ENCODE measurements at regions not wholly inside any gene's neighbourhood (a gene's known extent, or its start where the extent isn't known, plus 50 kb on each side); places are given as distances from the start of the nearest gene placed in this dataset.

DNA sequence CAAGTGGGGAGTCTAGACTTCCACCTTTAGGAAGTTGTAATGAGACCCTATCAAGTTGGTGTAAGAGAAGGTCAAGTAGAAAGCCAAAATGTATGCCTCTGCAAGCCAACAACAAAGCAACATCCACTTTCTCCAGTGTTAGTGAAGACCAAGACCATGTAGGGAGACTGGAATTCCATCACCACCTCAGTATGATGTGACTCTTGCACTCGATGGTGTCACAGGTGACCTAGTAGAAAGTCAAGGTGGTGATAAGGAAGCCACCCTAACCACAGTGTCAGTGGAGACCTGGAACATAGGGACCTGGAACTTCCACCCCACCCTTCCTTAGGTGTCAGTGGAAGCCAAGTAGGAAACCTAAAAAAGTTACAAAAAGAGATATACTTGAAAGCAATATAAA is 278.1 kb upstream of the KCNMB2 start:
- DNase-seq (ENCODE audit: low read depth in 1 of 2, low spot score in 1 of 2) = no peak

DNA sequence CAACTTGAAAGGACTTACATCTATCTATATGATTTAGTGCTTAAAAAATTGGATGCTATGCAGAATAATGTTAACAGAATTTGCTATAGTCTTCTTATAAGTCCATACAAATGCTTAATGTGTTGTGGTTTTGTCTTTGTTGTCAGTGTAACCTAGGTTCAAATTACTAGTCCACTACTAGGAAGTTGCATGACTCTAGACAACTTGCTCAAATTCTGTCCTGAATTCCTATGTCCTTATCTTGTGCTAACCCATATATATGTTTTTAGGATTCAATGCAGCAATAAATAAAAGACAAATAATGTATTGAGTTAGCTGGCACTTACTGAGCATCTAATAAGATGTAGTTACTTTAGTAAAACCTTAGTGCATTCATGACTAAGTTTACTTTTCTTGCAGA is 276.5 kb upstream of the KCNMB2 start:
- no peak for DNase-seq (ENCODE audit: low read depth in 1 of 2, low spot score in 1 of 2)

DNA sequence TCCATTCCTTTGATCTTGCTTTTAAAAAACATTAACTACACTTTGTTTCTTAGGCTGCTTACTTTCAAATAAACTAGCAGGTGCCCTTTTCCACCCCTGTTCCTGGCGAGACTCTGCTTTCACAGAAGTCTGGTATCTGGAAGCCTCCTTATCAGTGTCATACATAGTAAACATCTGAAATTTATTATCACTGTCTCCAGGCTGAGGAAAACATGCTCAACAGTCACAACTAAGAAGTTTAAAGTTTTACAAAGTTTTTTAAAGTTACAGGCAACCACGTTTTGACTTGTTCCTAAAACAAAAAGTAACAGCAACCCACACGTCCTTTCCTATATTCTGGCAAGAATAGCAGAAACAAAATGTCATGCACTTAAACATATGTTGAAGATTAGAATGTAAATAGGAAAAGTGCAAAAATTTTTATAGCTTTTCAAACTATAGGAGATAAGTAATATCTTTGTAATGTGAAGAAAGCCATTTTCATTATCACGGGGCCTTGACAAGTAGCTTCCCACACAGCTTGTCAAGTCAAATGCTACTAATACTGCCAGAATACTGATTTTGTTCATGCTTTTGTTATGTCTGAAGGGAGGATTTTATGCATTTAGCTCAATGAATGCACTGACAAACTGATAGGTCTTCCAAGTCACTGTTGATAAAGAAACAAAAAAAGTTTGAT is 275.2 kb upstream of the KCNMB2 start:
- no peak for DNase-seq (ENCODE audit: low read depth in 1 of 2, low spot score in 1 of 2)

DNA sequence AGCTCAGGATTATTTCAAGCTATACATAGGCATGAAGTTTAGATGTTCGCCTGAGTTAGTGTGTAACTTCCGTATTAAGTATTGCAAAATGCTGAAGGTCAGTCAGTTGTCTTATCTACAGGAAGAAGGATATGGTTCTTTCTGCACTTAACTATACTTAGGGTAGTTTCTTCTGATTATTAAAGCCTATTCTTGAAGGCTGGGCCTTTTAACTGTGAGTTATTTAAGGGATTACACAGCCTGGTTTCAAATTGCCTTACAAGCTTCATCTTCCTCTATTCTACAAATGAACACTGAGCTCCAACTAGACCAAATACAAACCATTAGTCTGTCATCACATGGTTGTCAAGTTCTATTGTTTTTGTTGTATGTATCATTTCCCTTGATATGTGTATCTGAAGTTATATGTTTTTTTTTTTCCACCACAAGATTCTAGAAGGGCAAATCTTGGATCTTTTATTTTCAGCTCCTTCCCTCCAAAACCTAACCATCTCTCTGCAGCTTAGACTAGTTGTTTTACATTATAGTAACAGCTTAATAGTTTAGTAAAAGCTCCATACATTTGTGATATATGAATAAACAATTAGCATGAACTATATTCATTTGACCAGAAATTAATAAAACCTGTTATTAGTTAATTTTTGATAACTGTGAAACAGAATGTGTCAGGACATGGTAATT is 272.9 kb upstream of the KCNMB2 start:
- DNase-seq (ENCODE audit: low read depth in 1 of 2, low spot score in 1 of 2) = no peak

DNA sequence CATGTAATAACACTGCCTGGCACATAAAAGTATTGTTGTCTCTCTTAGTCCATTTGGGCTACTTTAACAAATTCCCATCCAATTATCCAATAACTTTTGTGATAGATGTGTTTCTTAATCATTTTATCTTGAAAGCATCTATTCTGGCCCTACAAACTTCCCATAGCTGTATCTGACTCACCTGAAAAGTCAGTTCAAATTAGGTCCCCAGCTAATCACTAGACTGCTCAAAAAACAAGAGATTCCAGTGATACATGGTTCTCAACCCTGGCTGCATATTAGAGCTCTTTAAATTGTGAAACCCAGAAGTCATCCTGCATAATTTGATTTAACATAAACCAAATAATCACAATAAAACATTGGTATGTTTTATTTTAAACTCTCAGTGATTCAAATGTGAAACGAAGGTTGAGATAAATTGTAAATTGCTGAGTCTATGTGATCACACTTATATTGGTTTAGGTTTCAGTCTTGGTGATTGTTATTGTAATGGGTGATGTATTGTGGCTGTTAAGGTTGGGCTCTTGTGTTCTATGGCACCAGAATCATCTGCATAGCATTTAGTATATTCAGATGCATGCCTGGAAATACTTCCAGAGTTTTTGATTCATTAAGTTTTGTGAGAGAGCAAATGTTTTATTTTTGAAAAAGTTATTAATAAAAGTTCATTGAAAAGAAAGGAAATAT is 268.9 kb upstream of the KCNMB2 start:
- no peak for DNase-seq (ENCODE audit: low read depth in 1 of 2, low spot score in 1 of 2)

DNA sequence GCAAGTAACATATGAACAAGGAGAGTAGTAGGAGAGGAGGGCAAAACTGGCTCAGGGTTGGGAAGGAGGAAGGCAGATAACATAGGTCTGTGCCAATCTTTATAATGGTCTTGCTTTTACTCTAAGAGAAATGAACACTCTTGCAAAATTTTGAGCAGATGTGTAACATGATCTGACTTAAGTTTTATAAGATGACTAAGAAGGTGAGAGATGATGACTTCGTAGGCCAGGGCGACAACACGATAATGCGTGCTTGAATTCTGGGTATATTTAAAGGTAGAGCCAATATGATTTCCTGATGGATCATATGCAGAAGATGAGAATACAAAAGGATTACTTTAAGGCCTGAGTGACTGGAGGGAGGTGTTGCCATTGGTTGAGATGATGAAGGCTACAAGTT is 265.4 kb upstream of the KCNMB2 start:
- DNase-seq (ENCODE audit: low read depth in 1 of 2, low spot score in 1 of 2) = no peak

DNA sequence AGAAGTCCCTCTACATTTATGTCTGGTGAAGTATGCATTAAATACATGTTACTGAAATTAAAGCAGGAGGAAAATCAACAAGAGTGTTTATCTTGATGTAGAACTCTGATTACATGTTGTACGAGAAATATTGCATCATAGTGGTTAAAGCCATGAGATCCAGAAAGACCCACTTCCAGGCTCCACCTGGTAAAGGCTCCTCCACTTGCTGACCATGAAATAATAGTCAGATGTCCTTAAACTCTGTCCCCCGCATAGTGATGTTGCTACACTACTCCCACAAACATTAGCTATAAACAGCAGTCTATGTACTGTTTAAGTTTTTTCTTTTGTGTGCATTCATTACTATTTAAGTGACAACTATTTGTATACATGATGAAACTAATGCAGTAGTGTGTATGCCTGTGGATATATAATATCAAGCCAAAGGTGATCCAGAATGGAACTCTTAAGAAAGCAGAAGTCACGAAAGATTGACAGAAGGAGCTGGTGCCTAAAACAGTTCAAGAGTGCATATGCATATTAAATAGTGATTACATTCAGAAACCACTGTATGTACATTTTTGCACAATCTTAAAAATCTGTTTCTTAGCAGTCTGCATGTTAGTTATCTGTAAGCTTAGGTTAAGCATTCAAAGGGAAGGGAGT is 264.4 kb upstream of the KCNMB2 start:
- DNase-seq (ENCODE audit: low read depth in 1 of 2, low spot score in 1 of 2) = no peak

DNA sequence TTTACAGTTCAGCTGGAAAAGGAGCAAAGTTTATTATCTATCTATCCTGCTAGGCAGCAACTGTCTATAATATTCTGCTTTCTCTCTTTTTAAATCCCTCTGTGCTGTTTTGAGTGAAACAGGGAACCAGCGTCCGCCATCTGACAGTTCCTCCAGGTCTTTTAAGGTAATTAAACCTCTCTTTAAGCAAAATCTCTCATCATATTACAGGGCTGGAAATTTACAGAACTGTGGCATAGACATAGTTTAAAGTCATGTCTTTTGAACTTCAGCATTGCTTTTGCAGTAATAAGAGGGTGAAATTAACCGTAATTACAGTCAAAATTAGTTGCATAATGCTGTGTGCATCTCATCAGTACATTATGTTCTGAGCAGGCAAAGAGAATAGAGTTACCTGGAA is 263.4 kb upstream of the KCNMB2 start:
- no peak for DNase-seq (ENCODE audit: low read depth in 1 of 2, low spot score in 1 of 2)

DNA sequence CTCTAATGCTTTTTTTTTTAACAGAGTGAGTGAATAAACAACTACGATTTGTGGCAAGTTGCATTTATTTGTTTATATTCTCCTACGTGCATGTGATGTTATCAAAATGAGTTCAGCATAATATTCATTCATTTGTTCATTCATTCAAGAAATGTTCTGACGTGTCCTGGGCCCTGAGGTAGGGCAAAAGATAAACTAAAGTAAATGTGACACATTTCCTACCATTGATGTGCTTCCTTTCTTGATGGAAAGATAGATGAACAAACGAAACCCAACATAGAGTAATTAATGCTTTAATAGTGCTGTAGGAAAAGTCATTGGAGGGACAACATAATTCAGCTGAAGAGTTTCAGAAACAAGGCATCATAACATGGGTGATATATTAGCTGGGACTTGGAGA is 261.5 kb upstream of the KCNMB2 start:
- DNase-seq (ENCODE audit: low read depth in 1 of 2, low spot score in 1 of 2) = no peak

DNA sequence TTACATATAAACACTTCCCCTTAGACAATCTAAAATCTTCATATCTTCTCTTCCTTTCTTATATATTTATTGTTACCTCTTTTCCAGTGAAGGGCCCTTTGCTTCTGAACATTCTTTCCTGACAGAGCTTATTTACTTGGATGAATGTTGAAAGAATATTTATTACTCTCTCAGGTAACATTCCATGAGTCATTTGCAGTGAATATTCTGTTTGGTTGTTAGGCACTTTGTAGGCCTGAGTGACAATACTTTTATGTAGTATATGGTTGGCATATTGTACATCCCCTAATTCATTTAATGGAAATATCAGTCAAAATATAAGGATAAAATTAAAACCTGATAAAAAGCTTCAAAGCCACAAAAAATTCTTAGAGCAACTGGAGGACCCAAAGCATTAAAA is 260.9 kb upstream of the KCNMB2 start:
- DNase-seq (ENCODE audit: low read depth in 1 of 2, low spot score in 1 of 2) = no peak

DNA sequence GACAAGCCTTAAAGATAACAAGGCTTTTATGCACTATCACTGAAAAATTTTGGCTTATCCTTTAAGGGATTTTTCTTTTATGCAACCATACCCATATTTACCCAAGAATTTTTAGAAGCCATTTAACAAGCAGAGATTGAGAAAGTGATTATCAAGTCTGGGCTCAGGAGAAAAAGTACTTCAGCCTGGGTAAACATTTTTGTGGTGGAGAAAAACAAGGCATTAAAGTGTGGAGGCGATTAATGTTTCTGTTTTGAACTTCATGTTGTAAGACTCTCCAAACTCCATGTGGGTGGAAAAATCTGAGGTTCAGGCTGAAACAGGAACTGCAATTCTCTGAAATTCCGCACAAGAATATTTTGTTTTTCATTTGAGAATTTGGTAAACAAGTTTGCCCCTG is 260.4 kb upstream of the KCNMB2 start:
- no peak for DNase-seq (ENCODE audit: low read depth in 1 of 2, low spot score in 1 of 2)

DNA sequence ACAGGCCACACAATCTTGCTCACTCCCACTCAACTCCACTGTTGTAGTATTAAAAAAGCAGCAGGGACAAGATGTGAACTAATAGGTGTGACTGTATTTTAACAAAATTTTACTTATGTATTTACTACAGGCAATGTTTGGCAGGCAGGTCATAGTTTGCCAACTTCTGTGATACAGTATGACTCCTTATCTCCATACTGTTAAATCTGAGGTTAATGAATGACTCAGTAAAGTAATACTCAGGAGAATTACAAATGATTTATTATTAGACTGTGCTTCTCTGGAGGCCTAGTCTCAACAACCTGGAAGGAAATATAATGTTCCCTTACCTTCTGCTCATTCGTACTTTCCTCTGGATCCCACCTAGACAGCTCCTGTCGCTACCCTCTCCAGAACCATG is 258.6 kb upstream of the KCNMB2 start:
- DNase-seq (ENCODE audit: low read depth in 1 of 2, low spot score in 1 of 2) = no peak

DNA sequence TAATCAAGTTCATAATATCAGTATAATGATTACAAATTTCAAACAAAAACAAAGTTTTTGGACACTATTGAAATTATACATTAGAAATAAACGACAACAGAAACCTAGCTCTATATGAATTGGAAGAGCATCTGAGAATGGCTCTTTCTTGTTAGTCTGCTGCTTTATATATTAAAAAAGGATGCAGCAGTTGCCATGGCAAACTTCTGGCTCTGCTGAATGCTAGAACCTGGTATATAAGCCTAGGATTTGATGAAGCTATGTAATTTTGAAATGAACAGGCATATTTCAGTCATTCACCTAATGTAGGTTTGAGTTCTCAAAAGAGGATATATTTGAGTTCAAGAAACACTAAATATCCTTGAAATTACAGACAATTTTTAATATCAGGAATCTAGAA is 252.7 kb upstream of the KCNMB2 start:
- no peak for DNase-seq (ENCODE audit: low read depth in 1 of 2, low spot score in 1 of 2)

DNA sequence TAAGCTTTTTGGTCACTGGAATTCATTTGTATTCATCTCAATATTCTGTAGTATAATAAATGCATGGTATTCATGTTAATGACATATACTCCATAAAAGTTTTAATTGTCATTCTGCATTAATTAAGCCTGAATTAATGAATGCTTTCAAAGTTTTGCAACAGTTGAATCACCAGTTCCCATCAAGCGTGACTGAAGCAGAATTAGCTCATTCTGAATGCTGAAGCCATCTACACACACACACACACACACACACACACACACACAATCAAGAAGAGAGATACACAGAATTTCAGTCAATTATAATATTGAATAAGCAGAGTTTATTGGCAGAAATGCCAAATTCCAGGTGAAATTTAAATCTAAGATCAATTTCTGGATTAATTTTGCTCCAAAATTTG is 252.1 kb upstream of the KCNMB2 start:
- DNase-seq (ENCODE audit: low read depth in 1 of 2, low spot score in 1 of 2) = no peak

DNA sequence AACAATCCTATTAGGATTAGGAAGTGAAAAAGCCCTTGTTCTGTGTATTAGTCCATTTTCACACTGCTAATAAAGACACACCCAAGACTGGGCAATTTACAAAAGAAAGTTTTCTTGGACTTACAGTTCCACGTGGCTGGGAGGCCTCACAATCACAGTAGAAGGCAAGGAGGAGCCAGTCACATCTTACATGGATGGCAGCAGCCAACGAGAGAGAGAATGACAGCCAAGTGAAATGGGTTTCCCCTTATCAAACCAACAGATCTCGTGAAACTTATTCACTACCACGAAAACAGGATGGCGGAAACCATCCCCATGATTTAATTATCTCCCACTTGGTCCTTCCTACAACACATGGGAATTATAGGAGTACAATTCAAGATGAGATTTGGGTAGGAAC is 248.2 kb upstream of the KCNMB2 start:
- no peak for DNase-seq (ENCODE audit: low read depth in 1 of 2, low spot score in 1 of 2)

DNA sequence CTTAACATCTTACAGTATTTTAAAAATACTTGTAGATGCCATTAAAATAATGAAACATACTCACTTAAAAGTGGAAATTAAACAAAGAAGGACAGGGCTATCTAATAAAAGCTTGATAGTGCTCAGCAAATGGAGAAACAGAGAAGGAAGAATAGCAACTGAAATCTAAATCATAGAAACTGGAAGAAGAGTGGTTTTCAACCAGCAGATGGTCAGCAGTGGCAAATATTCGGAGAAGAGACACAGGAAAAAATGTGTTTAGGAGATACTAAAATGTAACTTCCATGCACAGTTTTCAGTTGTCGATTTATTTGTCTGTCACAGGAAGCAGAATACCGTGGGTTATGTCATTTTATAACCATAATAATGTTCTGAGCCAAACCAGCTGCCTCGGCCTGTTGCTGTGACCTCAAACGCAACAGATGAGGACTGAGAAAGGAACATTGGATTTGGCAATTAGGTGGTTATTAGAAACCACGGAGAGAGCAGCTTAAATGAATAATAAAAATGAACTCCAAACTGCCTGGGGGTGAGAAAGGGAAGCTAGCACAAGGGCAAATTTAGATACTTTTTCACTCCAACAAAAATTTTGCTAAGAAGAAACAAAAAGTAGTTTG is 246.6 kb upstream of the KCNMB2 start:
- no peak for DNase-seq (ENCODE audit: low read depth in 1 of 2, low spot score in 1 of 2)

DNA sequence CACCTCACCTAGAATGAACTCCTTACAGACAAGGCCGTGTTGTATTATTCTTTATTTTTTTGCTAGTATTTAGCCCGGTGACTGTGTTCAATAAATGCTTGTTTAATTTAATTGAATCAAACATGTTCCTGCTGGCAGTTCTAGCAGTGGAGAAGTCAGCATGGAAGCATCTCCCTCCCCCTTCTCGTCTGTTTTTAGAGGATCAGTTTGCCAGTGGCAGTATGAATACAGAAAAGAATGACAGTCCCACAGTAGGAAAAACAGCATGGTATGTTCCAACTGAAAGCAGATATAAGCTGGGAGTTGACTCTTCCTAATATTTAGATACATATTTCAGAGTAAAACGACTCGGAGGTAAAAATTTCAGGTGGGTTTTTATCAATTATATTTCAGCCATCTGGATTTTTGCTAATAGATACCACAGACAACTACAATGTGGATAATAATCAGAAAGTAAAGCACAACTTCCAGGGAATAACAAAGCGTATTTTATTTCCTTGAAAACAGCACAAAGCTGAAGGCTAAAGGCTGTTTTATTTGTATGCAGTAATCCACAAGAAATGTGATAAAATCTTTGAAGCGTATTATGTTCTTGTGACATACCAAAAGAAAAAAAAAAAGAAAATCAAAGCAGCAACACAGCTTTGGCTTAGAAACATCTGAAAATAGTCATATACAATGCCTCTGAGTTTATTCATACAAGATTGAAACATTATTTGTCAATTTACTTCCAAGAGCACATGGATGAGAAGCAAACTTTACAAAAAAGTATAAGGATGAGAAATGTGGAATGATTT is 244.5 kb upstream of the KCNMB2 start:
- no peak for DNase-seq (ENCODE audit: low read depth in 1 of 2, low spot score in 1 of 2)

DNA sequence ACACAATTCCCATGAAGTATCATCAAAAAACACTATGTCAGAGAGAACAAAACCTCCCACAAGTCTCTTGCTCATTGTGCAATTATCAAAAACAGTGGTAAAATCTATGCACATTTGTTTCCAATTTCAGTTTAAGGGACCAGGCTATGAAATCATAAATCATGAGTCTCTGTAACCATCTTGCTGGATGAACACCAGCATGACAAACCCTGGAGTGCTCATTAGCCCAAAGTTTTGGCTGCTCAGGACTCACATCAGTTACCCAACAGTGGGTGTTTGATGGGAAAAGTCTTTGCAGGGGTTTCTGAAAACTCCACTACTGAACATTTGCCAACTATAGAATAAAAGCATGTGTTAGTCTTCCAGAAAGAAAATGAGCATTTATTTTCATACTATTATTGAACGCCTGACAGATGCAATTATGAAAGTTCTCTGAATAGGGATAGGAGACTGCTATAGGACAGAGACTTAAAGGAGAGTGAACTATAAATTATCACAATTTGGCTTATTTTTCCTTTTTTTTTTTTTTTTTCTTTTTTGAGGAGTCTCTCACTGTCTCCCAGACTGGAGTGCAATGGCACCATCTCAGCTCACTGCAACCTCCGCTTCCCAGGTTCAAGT is 240.8 kb upstream of the KCNMB2 start:
- no peak for DNase-seq (ENCODE audit: low read depth in 1 of 2, low spot score in 1 of 2)

DNA sequence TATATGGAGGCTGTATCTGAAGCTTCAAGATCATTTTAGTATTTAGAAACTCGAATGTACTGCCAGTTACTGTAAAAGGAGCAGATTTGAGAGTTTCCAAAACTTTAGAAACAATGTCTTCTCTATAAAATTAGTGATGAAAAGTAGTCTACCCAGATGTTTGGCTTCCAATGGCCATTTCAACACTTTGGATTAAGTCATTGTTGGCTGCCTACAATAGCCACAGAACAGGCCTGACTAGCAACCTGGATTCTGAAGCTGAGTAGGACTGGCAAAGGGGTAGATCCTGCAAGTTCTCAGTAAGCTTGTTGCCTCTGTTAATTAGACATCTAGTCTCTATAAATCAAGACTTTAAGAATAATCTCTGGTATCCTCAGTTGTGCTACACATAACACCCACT is 239.0 kb upstream of the KCNMB2 start:
- DNase-seq (ENCODE audit: low read depth in 1 of 2, low spot score in 1 of 2) = no peak

DNA sequence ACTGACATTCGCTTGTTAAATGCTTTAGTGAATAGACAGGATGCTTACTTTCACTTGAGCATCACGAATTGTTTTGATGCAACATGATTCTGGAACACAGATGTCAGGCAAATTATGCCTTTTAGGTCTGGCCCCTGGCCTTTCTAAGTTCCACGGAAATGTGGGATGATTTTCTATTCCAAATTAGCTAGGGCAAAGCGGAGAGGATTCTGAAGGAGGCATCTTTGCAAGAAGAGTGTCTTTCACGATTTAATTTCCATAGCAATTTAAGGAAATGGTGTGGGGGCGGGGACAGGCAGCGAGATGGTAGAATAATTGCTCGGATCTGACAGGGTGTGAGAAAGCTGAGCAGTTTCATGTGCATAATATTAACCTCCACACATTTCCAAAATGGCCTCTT is 238.5 kb upstream of the KCNMB2 start:
- DNase-seq (ENCODE audit: low read depth in 1 of 2, low spot score in 1 of 2) = no peak
